ENCODE measurements at regions not wholly inside any gene's neighbourhood (a gene's known extent, or its start where the extent isn't known, plus 50 kb on each side); places are given as distances from the start of the nearest gene placed in this dataset.

GRCh38 chr5:175808711-175809110, 62.7 kb upstream of the CPLX2 start:
- DNase-seq, result no peak

GRCh38 chr5:175809531-175810121, 61.8 kb upstream of the CPLX2 start:
- DNase-seq, result no peak

GRCh38 chr5:175810457-175810856, 60.9 kb upstream of the CPLX2 start:
- DNase-seq, result no peak

DNA sequence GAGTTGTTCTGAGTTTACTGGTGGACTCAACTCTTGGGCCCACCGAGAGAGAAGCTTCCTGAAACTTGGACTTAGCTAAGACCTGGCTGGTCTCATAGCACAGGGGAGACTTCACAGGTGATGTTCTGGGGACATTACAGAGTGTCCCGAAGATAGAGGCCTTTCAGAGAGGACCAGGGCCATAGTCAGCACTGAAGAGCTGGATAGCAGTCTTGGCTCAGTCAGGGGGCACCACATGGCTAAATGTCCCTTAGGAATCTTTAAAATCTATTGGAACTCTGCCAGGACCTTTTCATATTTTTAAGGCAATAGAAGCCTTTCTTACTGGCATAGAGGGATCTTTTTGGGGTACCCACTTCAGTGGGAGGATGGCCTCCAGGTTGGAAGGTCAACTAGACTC, 59.8 kb upstream of the CPLX2 start:
- DNase-seq, result no peak

DNA sequence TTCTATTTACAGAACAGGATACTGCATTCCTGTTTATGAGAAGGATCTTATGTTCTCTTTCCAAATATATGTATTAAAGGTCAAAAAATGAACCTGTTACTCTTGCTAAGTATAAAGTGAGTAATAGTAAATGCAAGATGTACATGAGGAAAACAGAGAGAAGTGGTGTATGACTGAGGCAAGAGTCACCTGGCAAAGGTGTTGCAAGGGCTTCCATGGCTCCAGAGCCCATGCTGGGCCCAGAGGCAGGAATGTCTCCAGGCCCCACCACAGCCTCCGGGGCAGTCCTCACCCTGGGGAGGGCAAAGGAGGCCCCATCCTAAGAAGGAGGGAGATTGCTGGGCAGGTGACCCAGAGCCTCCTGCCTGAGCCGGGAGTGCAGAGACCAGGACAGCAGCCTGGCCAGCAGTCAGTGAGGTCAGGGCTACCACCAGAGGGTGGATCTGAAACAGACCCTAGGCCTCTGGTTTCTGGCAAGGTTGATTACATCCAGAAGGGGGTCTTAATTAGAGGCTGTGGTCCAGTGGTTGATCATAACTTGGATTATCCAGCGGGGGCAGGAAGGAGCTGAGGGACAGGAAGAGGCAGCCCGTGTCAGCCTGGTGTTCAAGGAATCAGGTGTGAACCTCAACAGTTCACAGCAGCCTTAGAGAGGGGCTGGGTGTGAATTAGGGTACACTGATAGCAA, 57.3 kb upstream of the CPLX2 start:
- DNase-seq, result no peak

- DNase-seq, result no peak
Observed at GRCh38 chr5:175814691-175815090, 56.7 kb upstream of the CPLX2 start.

- DNase-seq, result no peak
Observed at GRCh38 chr5:175815126-175815913, 56.1 kb upstream of the CPLX2 start.

GRCh38 chr5:175816348-175816747, 55.0 kb upstream of the CPLX2 start:
- no peak for DNase-seq

GRCh38 chr5:175819090-175819425, 52.3 kb upstream of the CPLX2 start:
- DNase-seq, result no peak

- no peak for DNase-seq
Observed at GRCh38 chr5:175820230-175820629, 51.1 kb upstream of the CPLX2 start.
